ENCODE measurements at regions not wholly inside any gene's neighbourhood (a gene's known extent, or its start where the extent isn't known, plus 50 kb on each side); places are given as distances from the start of the nearest gene placed in this dataset.

- no peak overlapping the region for H3K27ac Mint-ChIP-seq
- TF ChIP-seq, protein P1, sequence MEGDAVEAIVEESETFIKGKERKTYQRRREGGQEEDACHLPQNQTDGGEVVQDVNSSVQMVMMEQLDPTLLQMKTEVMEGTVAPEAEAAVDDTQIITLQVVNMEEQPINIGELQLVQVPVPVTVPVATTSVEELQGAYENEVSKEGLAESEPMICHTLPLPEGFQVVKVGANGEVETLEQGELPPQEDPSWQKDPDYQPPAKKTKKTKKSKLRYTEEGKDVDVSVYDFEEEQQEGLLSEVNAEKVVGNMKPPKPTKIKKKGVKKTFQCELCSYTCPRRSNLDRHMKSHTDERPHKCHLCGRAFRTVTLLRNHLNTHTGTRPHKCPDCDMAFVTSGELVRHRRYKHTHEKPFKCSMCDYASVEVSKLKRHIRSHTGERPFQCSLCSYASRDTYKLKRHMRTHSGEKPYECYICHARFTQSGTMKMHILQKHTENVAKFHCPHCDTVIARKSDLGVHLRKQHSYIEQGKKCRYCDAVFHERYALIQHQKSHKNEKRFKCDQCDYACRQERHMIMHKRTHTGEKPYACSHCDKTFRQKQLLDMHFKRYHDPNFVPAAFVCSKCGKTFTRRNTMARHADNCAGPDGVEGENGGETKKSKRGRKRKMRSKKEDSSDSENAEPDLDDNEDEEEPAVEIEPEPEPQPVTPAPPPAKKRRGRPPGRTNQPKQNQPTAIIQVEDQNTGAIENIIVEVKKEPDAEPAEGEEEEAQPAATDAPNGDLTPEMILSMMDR (IDR thresholded peaks at IDR 0.05): no peak
These were observed 56.4 kb downstream of the CD24 start for GRCh38 chr6:106918115-106918514.

DNA sequence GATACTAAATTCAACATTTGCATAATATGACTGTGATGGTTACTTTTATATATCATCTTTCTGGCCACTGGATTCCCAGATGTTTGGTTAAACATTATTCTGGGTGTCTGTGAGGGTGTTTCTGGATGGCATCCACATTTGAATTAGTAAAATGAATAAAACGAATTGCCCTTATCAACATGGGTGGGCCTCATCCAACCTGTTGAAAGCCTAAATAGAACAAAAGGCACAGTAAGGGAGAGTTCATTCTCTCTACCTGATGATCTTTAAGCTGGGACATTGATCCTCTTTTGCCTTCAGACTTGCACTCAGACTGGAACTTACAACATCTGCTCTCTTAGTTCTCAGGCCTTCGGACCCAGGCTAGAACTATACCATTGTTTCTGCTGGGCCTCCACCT lies 57.6 kb downstream of the CD24 start:
- Mint-ChIP-seq H3K27ac (no peak overlapping the region), H3K9me3 (no peaks in the 10 kb centered on the region), H3K4me1 (ENCODE audit: low read depth) (no peaks in the 10 kb centered on the region), H3K27me3 (ENCODE audit: insufficient read depth) (peaks cover 13% of the 10 kb centered on the region), H3K4me3 (no peak overlapping the region), H3K36me3 (ENCODE audit: low read depth) (no peaks in the 10 kb centered on the region)
- TF ChIP-seq, protein P1 (IDR thresholded peaks at IDR 0.05): no peak
- DNase-seq: no peak

More at GRCh38 chr6:106918115-106918514, 56.4 kb downstream of the CD24 start:
- Mint-ChIP-seq H3K9me3 (no peaks in the 10 kb centered on the region), H3K36me3 (ENCODE audit: low read depth) (no peaks in the 10 kb centered on the region), H3K4me3 (no peak overlapping the region), H3K4me1 (ENCODE audit: low read depth) (no peaks in the 10 kb centered on the region), H3K27me3 (ENCODE audit: insufficient read depth) (peaks cover 9% of the 10 kb centered on the region)
- DNase-seq: no peak

- H3K4me1 Mint-ChIP-seq (ENCODE audit: low read depth): no peaks in the 10 kb centered on the region
- no peak overlapping the region for H3K4me3 Mint-ChIP-seq
- no peak overlapping the region for H3K27ac Mint-ChIP-seq
These were observed 60.8 kb downstream of the CD24 start for GRCh38 chr6:106913676-106914280.

DNA sequence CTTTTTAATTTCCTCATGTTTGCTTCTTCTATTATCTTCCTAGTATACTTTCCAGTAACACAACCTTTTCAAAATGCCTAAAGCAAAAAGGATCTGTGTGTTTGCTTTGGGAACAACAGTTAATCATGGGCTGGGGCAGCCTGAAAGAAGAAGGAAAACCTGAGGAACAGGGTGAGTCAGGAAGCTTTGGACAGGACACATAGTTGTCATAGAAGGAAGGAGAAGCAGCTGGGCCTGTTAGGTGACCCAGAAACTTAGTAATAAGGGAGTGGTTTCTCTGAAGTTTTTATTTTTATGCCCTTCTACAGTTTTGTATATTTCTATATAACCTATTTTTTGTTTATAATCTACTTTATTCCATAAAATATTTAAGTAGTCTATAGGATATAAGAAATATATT lies 61.4 kb downstream of the CD24 start:
- TF ChIP-seq, protein P1 (IDR thresholded peaks at IDR 0.05): no peak
- Mint-ChIP-seq H3K27me3 (ENCODE audit: insufficient read depth) (peaks cover 10% of the 10 kb centered on the region), H3K9me3 (no peaks in the 10 kb centered on the region), H3K4me1 (ENCODE audit: low read depth) (no peaks in the 10 kb centered on the region), H3K4me3 (no peak overlapping the region), H3K27ac (no peak overlapping the region), H3K36me3 (ENCODE audit: low read depth) (no peaks in the 10 kb centered on the region)
- no peak for DNase-seq

More at GRCh38 chr6:106913676-106914280, 60.8 kb downstream of the CD24 start:
- H3K27me3 Mint-ChIP-seq (ENCODE audit: insufficient read depth): peaks cover 10% of the 10 kb centered on the region
- no peak for DNase-seq
- TF ChIP-seq, protein P1 (IDR thresholded peaks at IDR 0.05): no peak
- no peaks in the 10 kb centered on the region for H3K36me3 Mint-ChIP-seq (ENCODE audit: low read depth)
- H3K9me3 Mint-ChIP-seq: no peaks in the 10 kb centered on the region

DNA sequence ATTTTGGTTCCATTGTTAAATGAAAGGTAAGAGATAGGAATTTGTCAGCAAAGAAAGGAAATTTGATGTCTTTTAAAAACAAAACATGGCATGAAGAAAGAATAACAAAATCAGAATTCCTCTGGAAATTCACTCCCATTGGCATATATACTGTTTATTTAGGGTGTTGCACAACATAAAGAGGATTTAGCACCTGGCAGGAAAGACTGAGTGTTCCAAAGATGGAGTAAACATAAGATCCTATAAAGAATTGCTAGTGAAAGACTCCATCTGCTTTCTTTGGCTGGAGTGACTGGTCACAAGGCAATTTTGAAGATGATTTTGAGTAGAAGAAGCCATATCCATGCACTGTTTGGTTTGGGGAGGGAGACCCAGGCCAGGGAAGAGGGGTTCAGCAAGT lies 62.4 kb downstream of the CD24 start:
- TF ChIP-seq, protein P1 (IDR thresholded peaks at IDR 0.05): no peak
- H3K27ac Mint-ChIP-seq: no peak overlapping the region
- no peaks in the 10 kb centered on the region for H3K4me1 Mint-ChIP-seq (ENCODE audit: low read depth)
- no peak overlapping the region for H3K4me3 Mint-ChIP-seq
- H3K36me3 Mint-ChIP-seq (ENCODE audit: low read depth): no peaks in the 10 kb centered on the region
- H3K9me3 Mint-ChIP-seq: no peaks in the 10 kb centered on the region
- DNase-seq: no peak
- H3K27me3 Mint-ChIP-seq (ENCODE audit: insufficient read depth): peaks cover 10% of the 10 kb centered on the region

Data from HFFc6 (cell line).